ENCODE measurements at regions not wholly inside any gene's neighbourhood (a gene's known extent, or its start where the extent isn't known, plus 50 kb on each side); places are given as distances from the start of the nearest gene placed in this dataset.

GRCh38 chr2:100627330-100628300, 64.8 kb downstream of the PDCL3 start:
- Histone ChIP-seq H3K79me2 (no peaks in the 10 kb centered on the region), H4K20me1 (ENCODE audit: insufficient read depth, poor library complexity, severe bottlenecking) (no peaks in the 10 kb centered on the region), H2AFZ (no peak overlapping the region), H3K36me3 (replicated peaks; ENCODE audit: insufficient read depth, low read depth) (no peaks in the 10 kb centered on the region), H3K27ac (no peak overlapping the region), H3K4me1 (ENCODE audit: insufficient read depth) (no peaks in the 10 kb centered on the region), H3K9me3 (ENCODE audit: low read depth) (no peaks in the 10 kb centered on the region), H3K27me3 (peaks cover 5% of the 10 kb centered on the region), H3K9me2 (replicated peaks; ENCODE audit: insufficient read depth) (no peaks in the 10 kb centered on the region), H3K4me3 (no peak overlapping the region), H3K4me2 (no peak overlapping the region)
- 80% methylated on average over 13 of the region's 13 CpGs for WGBS (ENCODE audit: low lambda C conversion rate, missing lambda C conversion rate)
- no peak for TF ChIP-seq CTCF (IDR thresholded peaks at IDR 0.05; ENCODE audit: poor library complexity)
- no peak for TF ChIP-seq EZH2phosphoT487 (IDR thresholded peaks at IDR 0.05; ENCODE audit: low read depth, severe bottlenecking, unreplicated experiment)
- TF ChIP-seq EZH2 (IDR thresholded peaks at IDR 0.05; ENCODE audit: borderline replicate concordance) = no peak
- DNase-seq (ENCODE audit: low spot score) = no peak

GRCh38 chr2:100628506-100628905, 65.7 kb downstream of the PDCL3 start:
- Histone ChIP-seq H3K9me3 (ENCODE audit: low read depth) (no peaks in the 10 kb centered on the region), H4K20me1 (ENCODE audit: insufficient read depth, poor library complexity, severe bottlenecking) (no peaks in the 10 kb centered on the region), H3K4me3 (no peak overlapping the region), H3K4me2 (no peak overlapping the region), H3K9me2 (replicated peaks; ENCODE audit: insufficient read depth) (no peaks in the 10 kb centered on the region), H3K27me3 (peaks cover 5% of the 10 kb centered on the region), H3K36me3 (replicated peaks; ENCODE audit: insufficient read depth, low read depth) (no peaks in the 10 kb centered on the region), H3K4me1 (ENCODE audit: insufficient read depth) (no peaks in the 10 kb centered on the region), H3K79me2 (no peaks in the 10 kb centered on the region), H2AFZ (no peak overlapping the region), H3K27ac (no peak overlapping the region)
- no peak for TF ChIP-seq EZH2phosphoT487 (IDR thresholded peaks at IDR 0.05; ENCODE audit: low read depth, severe bottlenecking, unreplicated experiment)
- DNase-seq (ENCODE audit: low spot score) = no peak
- WGBS (ENCODE audit: low lambda C conversion rate, missing lambda C conversion rate) = 88% methylated on average over 13 of the region's 13 CpGs

- no peak for TF ChIP-seq CTCF (IDR thresholded peaks at IDR 0.05; ENCODE audit: poor library complexity)
- no peak for TF ChIP-seq EZH2 (IDR thresholded peaks at IDR 0.05; ENCODE audit: borderline replicate concordance)
- TF ChIP-seq EZH2phosphoT487 (IDR thresholded peaks at IDR 0.05; ENCODE audit: low read depth, severe bottlenecking, unreplicated experiment) = no peak
- Histone ChIP-seq H3K36me3 (replicated peaks; ENCODE audit: insufficient read depth, low read depth) (no peaks in the 10 kb centered on the region), H4K20me1 (ENCODE audit: insufficient read depth, poor library complexity, severe bottlenecking) (no peaks in the 10 kb centered on the region), H3K4me2 (no peak overlapping the region), H3K9me3 (ENCODE audit: low read depth) (no peaks in the 10 kb centered on the region), H3K27me3 (peaks cover 5% of the 10 kb centered on the region), H3K4me3 (no peak overlapping the region), H3K27ac (no peak overlapping the region), H3K9me2 (replicated peaks; ENCODE audit: insufficient read depth) (no peaks in the 10 kb centered on the region), H2AFZ (no peak overlapping the region), H3K79me2 (no peaks in the 10 kb centered on the region), H3K4me1 (ENCODE audit: insufficient read depth) (no peaks in the 10 kb centered on the region)
- 84% methylated on average over 4 of the region's 5 CpGs for WGBS (ENCODE audit: low lambda C conversion rate, missing lambda C conversion rate)
- no peak for DNase-seq (ENCODE audit: low spot score)
Observed at GRCh38 chr2:100629309-100629708, 66.5 kb downstream of the PDCL3 start.

GRCh38 chr2:100630473-100630977, 67.7 kb downstream of the PDCL3 start:
- H4K20me1 ChIP-seq (ENCODE audit: insufficient read depth, poor library complexity, severe bottlenecking) = no peaks in the 10 kb centered on the region

More at GRCh38 chr2:100630473-100630977, 67.7 kb downstream of the PDCL3 start:
- Histone ChIP-seq H3K4me3 (no peak overlapping the region), H2AFZ (no peak overlapping the region), H3K36me3 (replicated peaks; ENCODE audit: insufficient read depth, low read depth) (no peaks in the 10 kb centered on the region), H3K9me2 (replicated peaks; ENCODE audit: insufficient read depth) (no peaks in the 10 kb centered on the region), H3K79me2 (no peaks in the 10 kb centered on the region), H3K27ac (no peak overlapping the region), H3K4me1 (ENCODE audit: insufficient read depth) (no peaks in the 10 kb centered on the region), H3K9me3 (ENCODE audit: low read depth) (no peaks in the 10 kb centered on the region), H3K4me2 (no peak overlapping the region), H3K27me3 (peaks cover 5% of the 10 kb centered on the region)
- TF ChIP-seq EZH2phosphoT487 (IDR thresholded peaks at IDR 0.05; ENCODE audit: low read depth, severe bottlenecking, unreplicated experiment) (no peak), CTCF (IDR thresholded peaks at IDR 0.05; ENCODE audit: poor library complexity) (no peak), EZH2 (IDR thresholded peaks at IDR 0.05; ENCODE audit: borderline replicate concordance) (no peak)
- DNase-seq (ENCODE audit: low spot score) = no peak
- 83% methylated on average over 8 of the region's 8 CpGs for WGBS (ENCODE audit: low lambda C conversion rate, missing lambda C conversion rate)
